GM21447 (cell line): ENCODE measurements at regions not wholly inside any gene's neighbourhood (a gene's known extent, or its start where the extent isn't known, plus 50 kb on each side); places are given as distances from the start of the nearest gene placed in this dataset.

Experiments used
- ATAC-seq: cut with Tn5 transposase; IDR thresholded peaks from one replicate; pipeline ENCODE4 v1.9.1; 2021; ENCODE audit not compliant: unreplicated experiment

- no peak for ATAC-seq
These were observed 341.3 kb upstream of the RBMY1B start for GRCh38 chrY:21169821-21170220.

GRCh38 chrY:21174697-21175463 lies 336.3 kb upstream of the RBMY1B start:
- ATAC-seq: no peak

DNA sequence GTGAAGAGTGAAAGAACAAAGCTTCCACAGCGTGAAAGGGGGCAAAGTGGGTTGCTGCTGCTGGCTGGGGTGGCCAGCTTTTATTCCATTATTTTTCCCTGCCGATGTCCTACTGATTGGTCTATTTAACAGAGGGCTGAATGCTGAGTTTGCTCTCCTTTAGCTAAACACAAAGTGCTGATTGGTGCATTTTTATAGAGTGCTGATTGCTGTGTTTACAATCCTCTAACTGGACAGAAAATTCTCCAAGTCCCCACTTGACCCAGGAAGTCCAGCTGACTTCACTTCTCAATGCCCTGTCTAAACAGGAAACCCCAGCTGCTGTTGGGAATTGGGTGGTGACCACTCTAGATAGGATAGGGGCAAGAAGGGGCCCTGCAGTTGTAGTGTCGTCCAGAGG lies 335.6 kb upstream of the RBMY1B start:
- no peak for ATAC-seq

- no peak for ATAC-seq
These were observed 333.8 kb upstream of the RBMY1B start for GRCh38 chrY:21177306-21177800.

GRCh38 chrY:21178281-21178680 lies 332.9 kb upstream of the RBMY1B start:
- no peak for ATAC-seq

- ATAC-seq: no peak
These were observed 330.2 kb upstream of the RBMY1B start for GRCh38 chrY:21180921-21181320.

DNA sequence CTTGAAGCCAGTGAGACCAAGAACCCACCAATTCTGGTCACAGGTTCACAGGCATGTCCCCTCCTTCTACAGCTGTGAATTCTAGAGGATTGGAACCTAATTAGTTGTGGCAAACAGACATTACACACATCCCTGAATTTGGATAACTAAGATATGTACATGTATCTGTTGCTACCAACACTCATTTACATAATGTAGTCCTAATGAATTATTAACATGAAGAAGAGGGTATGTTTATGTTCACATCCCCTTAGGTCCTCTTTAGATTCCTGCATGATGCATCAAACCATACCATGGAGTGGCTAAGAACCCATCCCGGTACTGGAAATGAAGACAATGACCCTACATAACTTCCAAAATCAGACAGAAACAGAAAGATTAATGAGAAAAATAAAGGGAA lies 326.9 kb upstream of the RBMY1B start:
- no peak for ATAC-seq

DNA sequence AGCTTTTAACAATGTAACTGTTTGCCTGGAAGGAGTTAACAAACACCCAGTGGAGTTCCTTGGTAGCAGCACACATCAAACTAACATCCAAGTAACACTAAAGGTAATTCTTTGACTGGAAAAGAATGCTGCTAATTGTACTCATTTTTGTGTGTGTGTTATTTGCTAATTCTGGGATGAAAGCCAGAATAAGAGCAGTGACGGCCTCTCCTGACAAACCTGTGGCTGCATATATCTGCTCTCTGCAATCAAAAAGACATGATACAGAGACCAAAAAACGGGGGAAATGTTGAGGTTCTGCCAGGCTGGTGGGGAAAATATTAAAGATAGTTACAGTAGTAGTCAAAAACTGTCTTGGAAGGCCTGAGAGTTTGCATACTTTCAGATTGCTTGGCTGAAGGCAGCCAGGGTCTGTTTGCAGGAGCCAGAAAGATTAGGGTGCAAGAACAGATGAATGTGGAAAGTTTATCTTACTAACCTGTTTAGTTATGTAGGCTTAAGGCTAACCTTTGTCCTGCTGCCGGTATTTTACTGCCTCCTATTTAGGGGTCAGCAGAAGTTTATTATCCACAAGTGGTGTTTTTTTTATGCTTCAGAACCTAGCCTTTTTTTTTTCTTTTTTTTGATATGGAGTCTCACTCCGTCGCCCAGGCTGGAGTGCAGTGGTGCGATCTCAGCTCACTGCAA lies 325.6 kb upstream of the RBMY1B start:
- no peak for ATAC-seq

- no peak for ATAC-seq
These were observed 318.4 kb upstream of the RBMY1B start for GRCh38 chrY:21192694-21193093.

DNA sequence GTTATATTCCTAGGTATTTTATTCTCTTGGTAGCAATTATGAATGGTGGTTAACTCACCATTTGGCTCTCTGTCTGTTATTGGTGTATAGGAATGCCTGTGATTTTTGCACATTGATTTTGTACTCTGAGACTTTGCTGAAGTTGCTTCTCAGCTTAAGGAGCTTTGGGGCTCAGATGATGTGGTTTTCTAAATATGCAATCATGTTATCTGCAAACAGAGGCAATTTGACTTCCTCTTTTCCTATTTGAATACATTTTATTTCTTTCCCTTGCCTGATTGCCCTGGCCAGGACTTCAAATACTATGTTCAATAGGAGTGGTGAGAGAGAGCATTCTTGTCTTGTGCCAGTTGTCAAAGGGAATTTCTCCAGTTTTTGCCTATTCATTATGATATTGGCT lies 310.9 kb upstream of the RBMY1B start:
- ATAC-seq: no peak

GRCh38 chrY:21227849-21228248 lies 283.3 kb upstream of the RBMY1B start:
- peak; percentile 95 for ATAC-seq

GRCh38 chrY:21240221-21240620 lies 270.9 kb upstream of the RBMY1B start:
- peak; percentile 97 for ATAC-seq

- no peak for ATAC-seq
These were observed 270.4 kb upstream of the RBMY1B start for GRCh38 chrY:21240662-21241310.

- no peak for ATAC-seq
These were observed 268.3 kb upstream of the RBMY1B start for GRCh38 chrY:21242793-21243192.

DNA sequence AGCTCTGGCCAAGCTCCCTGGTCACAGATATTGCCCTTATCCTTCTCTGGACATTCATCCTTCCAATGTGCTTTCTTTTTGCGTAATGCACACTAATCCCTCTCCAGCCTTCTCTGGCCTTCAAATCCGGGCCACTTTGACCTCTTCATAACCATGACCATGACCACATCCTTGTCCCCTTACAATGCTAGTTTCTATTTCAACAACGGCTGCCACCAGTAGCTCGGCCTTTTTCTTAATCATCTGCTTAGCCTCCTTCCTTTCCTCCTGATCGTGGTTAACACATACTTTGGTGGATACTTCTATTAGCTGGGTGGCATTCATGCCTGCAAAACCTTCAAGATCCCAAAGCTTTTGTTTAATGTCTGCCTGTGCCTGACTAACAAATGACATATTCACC lies 264.4 kb upstream of the RBMY1B start:
- ATAC-seq: no peak

- ATAC-seq: no peak
These were observed 262.5 kb upstream of the RBMY1B start for GRCh38 chrY:21248591-21248990.

GRCh38 chrY:21253455-21254248 lies 257.5 kb upstream of the RBMY1B start:
- ATAC-seq: no peak

DNA sequence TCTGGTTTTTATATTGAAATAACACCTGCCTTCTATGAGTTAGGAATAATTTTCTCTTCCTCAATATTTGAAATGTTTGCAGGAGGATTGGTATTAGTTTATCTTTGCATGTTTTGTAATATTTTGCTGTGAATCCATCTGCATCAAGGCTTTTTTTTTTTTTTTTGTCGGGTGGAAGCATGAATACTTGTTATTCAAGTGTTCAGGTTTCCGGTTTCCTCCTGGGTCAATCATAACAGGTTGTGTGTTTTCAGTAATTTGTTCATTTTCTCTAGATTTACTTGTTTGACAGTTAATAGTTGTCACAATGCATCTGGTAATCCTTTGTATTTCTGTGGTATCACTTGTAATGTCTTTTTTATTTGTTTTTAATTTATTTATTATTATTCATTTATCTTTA lies 256.7 kb upstream of the RBMY1B start:
- ATAC-seq: no peak

DNA sequence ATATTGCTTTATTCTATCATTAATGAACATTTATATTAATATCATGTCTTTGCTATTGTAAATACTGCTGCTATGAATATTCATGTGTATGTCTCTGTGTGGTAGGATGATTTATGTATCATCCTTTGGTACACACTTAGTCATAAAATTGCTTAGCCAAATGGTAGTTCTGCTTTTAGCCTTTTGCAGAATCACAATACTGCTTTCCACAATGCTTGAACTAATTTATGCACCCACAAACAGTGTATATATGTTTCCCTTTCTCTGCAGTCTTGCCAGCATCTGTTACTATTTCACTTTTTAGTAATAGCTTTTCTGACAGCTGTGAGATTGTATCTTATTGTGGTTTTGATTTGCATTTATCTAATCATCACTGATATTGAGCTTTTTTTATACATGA lies 254.3 kb upstream of the RBMY1B start:
- ATAC-seq: peak; percentile 80

GRCh38 chrY:21259707-21260106 lies 251.4 kb upstream of the RBMY1B start:
- no peak for ATAC-seq

- ATAC-seq: no peak
These were observed 250.8 kb upstream of the RBMY1B start for GRCh38 chrY:21260325-21260724.
